ENCODE measurements at regions not wholly inside any gene's neighbourhood (a gene's known extent, or its start where the extent isn't known, plus 50 kb on each side); places are given as distances from the start of the nearest gene placed in this dataset.
"Not testable (repeated sequence)": the region's sequence is repeated elsewhere in the genome, so short reads cannot be mapped to it uniquely, and the experiment has no call there.

GRCh38 chr5:8805653-8806052 is 740.2 kb downstream of the SEMA5A start:
- no peak for DNase-seq (ENCODE audit: low read depth)

DNA sequence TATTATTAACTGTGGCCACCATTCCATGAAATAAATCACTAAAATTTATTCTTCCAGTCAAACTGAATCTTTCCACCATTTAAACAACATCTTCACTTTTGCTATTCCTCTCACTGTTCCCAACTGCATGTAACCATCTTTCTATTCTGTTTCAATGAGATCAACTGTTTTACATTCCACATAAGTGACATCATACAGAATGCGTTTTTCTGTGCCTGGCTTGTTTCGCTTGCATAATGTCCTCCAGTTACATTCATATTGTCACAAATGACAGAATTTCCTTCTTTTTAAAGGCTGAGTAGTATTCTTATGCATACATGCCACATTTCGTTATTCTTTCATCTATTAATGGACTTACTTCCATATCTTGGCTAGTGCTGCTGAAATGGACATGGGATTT is 738.2 kb downstream of the SEMA5A start:
- DNase-seq (ENCODE audit: low read depth): no peak

DNA sequence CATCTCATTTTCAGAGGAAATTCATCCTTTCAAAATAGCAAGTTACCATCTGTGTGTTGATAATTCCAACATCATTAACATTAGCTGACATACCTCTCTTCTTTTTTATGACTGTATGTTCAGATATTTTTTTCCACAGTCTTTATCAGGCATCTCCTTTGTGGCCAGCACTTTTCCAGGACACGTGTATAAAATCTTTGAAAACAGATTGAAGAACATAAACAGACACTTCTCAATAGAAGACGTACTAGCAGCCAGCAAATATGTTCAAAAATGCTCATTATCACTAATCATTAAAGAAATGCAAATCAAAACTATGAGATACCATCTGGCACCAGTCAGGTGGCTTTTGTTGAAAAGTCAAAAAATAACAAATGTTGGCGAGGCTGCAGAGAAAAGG is 734.3 kb downstream of the SEMA5A start:
- DNase-seq (ENCODE audit: low read depth): no peak

DNA sequence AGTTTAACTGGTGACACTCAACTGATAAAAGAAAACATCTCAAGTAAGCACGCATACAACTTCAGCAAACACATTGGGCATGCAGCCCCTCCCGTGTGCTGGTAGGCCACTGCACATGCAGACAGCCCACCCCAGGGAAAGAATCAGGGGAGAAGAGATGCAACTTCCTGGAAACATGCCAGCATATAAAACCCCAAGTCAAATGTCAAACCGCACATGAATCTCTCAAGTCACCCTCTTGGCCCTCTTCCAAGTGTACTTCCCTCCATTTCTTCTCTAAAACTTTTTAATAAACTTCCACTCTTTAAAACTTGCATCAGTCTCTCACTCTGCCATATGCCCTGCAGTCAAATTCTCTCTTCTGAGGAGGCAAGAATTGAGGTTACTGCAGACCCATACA is 732.7 kb downstream of the SEMA5A start:
- no peak for DNase-seq (ENCODE audit: low read depth)

DNA sequence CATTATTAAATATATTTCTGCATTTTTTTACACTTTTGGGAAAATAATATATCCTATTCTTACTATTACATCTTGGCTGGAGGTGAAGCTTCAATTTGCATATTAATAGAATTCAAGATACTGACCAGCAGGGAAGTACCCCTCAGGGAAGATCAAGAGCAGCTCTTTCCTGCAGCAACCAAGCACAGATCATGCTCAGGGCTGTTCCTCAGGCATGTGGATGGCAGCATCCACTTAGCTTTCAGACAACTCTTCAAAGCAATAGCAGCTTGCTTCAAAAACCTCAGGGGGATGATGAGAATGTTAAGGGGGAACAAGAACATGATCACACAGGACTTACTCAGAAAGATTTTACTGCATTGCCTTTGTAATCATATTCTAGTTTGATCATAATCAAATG is 731.8 kb downstream of the SEMA5A start:
- DNase-seq (ENCODE audit: low read depth): no peak

DNA sequence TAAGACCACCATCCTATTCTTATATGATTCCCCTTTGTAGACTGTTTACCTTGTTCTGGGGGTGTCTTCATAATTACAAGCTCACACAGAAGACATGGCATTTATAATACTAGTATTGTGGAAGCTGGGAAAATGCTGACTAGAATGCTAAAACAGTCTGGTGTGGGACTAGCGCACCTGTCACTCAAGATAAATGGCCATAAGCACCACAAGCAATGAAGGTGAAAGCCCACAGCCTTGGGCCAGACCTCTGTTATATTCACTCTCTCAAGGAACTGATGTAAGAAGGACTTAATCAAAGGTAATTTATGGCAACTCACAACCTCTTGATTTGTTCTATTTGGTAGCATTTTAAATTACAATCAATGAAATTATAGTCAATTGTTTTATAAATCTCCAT is 721.5 kb downstream of the SEMA5A start:
- DNase-seq (ENCODE audit: low read depth): no peak

DNA sequence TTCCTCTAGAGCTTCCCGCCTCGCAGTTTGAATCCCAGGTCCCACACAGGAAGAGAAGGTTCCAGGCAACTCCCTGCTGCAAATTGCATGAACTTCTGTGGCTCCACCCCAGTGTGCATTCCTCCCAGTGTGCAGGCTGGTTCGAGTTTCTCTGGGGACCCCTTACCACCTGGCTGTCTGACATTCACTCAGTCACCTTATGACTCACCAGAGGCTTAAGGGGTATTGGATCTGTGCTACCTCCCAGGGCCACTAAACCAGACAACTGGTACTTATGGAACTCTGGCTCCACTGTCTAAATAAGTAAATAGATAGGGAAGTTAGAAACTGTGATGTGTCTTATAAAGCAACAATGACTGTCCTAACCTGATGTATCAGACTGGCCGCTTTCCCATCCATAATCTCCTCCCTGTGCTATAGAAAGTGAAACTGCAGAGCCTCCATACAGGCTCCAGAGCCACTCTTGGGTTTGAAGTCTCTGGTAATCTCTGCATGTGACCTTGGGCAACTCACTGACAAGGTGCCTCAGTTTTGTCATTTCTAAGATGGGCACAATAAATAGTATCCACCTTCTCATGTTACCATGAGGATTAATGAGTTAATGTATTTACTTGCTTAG is 720.6 kb downstream of the SEMA5A start:
- no peak for DNase-seq (ENCODE audit: low read depth)

- no peak for DNase-seq (ENCODE audit: low read depth)
These were observed 719.4 kb downstream of the SEMA5A start for GRCh38 chr5:8826508-8826907.

- DNase-seq (ENCODE audit: low read depth): no peak
These were observed 718.2 kb downstream of the SEMA5A start for GRCh38 chr5:8827696-8828095.

DNA sequence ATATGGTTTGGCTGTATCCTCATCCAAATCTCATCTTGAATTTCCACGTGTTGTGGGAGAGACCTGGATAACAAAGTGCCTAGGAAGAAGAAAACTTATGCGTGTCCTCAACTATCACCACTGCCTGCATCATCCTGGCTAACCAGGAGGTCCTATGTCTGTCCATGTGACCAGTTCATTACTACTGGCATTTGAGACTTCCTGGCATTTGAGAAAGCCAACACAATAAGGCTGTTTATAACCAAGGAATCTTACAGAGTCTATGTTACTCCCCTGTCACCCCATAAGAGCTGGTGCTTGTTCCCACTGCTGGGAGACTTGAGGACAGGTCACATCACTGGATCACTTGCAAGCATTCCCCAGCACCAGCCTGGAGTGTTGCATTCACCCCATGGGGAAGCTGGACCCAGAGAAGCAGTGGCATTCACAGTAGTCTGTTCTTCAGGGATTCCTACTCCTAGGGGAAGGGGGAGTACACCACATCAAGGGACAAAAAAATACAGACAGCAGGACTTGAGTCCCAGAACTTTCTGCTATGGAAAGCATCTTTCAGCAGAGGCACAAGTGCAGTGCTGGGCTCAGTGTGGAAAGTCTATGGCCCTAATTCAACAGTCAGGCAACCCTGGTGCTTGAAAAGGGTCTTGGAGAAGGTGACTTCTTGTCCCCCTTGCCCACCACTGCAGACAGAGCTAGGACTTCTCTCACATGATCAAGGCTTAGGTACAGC is 717.1 kb downstream of the SEMA5A start:
- DNase-seq (ENCODE audit: low read depth): no peak

DNA sequence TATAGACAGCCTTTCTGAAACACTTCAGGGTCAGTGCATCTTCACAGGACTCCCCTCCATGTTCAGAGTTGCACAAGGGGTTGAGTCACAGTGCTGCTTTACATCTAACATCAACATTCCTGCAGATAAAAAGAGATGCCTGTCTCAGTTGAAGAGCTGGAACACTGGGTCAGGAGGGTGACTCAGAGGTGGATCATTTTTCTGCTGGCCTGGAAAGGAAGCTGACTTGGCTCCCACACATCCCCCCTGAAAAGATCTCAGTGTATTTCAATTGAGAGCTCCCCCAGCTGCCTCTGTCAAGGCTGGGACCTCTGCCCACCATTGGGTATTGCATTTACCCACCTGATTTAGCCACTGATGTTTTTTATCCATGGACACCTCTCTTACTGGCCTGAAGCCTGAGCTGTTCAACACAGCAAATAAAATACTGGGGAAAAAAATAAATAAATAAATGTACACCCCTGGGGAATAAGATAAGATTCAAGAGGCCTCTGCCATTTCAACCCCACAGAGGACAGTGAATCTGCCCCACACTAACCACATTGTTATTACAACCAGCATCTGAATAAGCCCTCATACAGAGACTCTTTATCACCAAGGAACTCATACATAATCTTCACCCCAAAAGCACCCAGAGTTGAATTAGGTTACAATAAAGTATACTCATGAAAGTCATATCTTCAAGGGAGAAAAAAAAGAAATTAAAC is 716.4 kb downstream of the SEMA5A start:
- no peak for DNase-seq (ENCODE audit: low read depth)

GRCh38 chr5:8831251-8831650 is 714.6 kb downstream of the SEMA5A start:
- DNase-seq (ENCODE audit: low read depth): no peak

- no peak for DNase-seq (ENCODE audit: low read depth)
These were observed 714.0 kb downstream of the SEMA5A start for GRCh38 chr5:8831854-8832253.

GRCh38 chr5:8839361-8840055 is 706.4 kb downstream of the SEMA5A start:
- no peak for DNase-seq (ENCODE audit: low read depth)

- DNase-seq (ENCODE audit: low read depth): no peak
These were observed 705.6 kb downstream of the SEMA5A start for GRCh38 chr5:8840237-8840636.

DNA sequence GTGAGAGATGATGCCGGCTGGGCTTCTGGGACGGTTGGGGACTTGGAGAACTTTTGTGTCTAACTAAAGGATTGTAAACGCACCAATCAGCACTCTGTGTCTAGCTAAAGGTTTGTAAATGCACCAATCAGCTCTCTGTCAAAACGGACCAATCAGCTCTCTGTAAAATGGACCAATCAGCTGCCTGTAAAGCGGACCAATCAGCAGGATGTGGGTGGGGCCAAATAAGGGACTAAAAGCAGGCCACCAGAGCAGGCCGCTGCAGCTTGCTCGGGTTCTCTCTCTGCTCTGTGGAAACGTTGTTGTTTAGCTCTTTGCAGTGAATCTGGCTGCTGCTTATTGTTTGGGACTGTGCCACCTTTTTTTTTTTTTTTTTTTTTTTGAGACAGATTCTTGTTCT is 705.1 kb downstream of the SEMA5A start:
- not testable (repeated sequence) for DNase-seq (ENCODE audit: low read depth)

DNA sequence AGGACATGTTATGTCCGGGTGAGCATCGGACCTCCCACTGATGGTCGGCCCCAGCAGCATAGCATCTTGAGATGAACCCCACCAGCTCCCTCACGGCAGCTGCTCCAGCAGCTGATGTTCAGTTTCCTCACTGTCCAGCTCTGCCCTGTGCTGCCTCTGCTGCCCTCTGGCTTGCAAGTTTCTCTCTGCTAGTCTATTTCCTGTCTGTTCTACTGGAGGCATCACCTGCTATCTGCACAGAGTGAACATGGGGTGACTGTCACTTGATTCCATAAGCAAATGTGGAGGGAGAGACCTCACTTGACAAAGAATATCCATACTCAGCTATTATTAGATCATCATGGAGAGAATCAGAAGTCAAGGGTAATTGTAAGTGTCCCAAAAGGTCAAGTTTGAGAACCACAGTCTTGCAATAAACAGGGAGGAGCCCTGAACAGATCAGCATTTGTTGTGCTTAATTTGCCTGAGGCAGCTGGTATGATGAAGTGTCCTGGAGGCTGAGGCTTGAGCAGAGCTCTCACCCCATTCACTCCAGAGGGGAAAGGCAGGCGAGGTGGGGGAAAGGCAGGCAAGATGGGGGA is 702.8 kb downstream of the SEMA5A start:
- no peak for DNase-seq (ENCODE audit: low read depth)

DNA sequence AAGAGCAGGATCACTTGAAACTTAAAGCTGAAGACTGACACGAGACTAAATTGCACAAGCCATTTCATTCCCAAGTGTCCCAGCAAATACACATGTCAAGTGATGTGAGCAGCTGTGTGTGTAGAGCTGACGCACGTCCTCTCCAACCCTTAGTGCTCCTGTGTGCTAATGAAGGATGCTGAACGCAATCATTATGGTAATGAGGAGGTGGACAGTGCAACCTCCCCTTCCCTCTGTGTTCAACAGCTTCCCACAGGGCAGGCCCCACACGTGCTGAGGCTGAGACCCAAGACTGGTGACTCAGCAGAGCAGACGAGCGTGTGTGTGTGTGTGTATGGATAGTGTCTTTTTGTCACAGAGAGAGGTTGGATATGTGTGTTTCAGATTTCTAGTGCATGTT is 702.1 kb downstream of the SEMA5A start:
- no peak for DNase-seq (ENCODE audit: low read depth)

DNA sequence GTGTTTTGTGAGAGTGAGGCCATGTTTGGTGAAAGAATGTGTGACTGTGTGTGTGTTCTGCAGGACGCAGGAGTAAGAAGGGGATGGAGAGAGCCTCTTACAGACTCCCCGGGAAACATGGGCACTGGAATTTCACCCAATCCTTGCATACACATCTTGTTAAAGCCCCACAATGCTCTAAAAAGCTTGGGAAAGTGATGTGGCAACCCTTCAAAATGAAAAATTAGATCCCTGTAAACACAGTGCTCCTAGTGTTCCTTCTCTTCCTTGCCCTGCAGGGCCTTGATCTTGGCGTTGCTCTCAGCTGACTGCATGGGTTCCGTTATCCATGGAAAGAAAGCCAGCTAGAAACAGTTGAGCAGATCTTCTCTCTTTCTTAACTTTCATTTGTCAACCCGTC is 701.7 kb downstream of the SEMA5A start:
- DNase-seq (ENCODE audit: low read depth): no peak

GRCh38 chr5:8844847-8845246 is 701.0 kb downstream of the SEMA5A start:
- DNase-seq (ENCODE audit: low read depth): no peak

GRCh38 chr5:8845296-8845695 is 700.6 kb downstream of the SEMA5A start:
- no peak for DNase-seq (ENCODE audit: low read depth)

DNA sequence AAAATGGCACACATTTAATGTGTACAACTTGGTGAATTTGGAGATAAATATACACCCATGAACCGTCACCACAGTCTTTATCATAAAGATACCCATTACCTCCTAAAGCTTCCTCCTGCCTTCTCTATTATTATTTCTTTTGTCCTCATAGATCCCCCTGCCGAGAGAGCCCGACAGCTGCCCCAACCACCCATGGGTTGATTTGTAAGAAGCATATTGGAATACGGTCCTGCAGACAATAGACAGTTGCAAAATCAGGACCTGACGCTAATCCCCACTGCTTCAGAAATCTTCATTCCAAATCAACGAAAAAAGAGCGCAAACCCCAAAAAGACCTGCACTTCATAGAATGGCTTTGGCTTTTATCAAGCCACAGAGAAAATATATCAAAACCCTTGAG is 697.5 kb downstream of the SEMA5A start:
- DNase-seq (ENCODE audit: low read depth): no peak

Data from T-helper 22 cell (primary cell).